PC-9 (cell line): ENCODE measurements at regions not wholly inside any gene's neighbourhood (a gene's known extent, or its start where the extent isn't known, plus 50 kb on each side); places are given as distances from the start of the nearest gene placed in this dataset.

Experiments used
- BruUV-seq: library from RNA; stranded (reverse); fragments of 400-500 nt; replicated peaks from 2 replicates; lab custom pipeline; 2021; lab: Mats Ljungman, UMichigan
- CTCF ChIA-PET: fragments of 300-600 bp; sonication (Branson Sonifier 250); formaldehyde crosslinking; loops from one replicate; lab custom pipeline; 2022; ENCODE audit warnings: antibody characterized with exemption; lab: Charles Lee
- POLR2A ChIA-PET: fragments of 300-600 bp; sonication (Branson Sonifier 250); formaldehyde crosslinking; loops from one replicate; lab custom pipeline; 2022; ENCODE audit warnings: antibody characterized with exemption; ENCODE audit not compliant: unreplicated experiment; lab: Charles Lee
- DNase-seq, 2 experiments: peaks; one replicate each; pipeline versions ENCODE4 v3.0.0 to v3.0.0-alpha.2; 2015 to 2022; ENCODE audit warnings: mixed read lengths in 1 of 2
- H2AFZ ChIP-seq: fragments of 200-600 bp; sonication (generic); 2 replicates; pipeline ENCODE4 v1.8.1; 2017; ENCODE audit warnings: antibody characterized with exemption
- H3F3A ChIP-seq: fragments of 200-600 bp; sonication (generic); 2 replicates; pipeline ENCODE4 v1.8.1; 2017; ENCODE audit warnings: antibody characterized with exemption, mild to moderate bottlenecking, low read depth; ENCODE audit not compliant: insufficient read depth
- H3K27ac ChIP-seq: fragments of 200-600 bp; sonication (generic); 2 replicates; pipeline ENCODE4 v1.6.1; 2016; ENCODE audit warnings: mixed run types
- H3K27me3 ChIP-seq: fragments of 200-600 bp; sonication (generic); 2 replicates; pipeline ENCODE4 v1.6.1; 2016; ENCODE audit warnings: low read depth, mixed run types; ENCODE audit not compliant: insufficient read depth
- H3K36me3 ChIP-seq: fragments of 200-600 bp; sonication (generic); 2 replicates; pipeline ENCODE4 v1.6.1; 2016; ENCODE audit warnings: low read depth, mixed run types
- H3K4me1 ChIP-seq: fragments of 200-600 bp; sonication (generic); replicated peaks from 2 replicates; pipeline ENCODE4 v1.6.1; 2016; ENCODE audit warnings: mixed run types; ENCODE audit not compliant: insufficient read depth
- H3K4me2 ChIP-seq: fragments of 200-600 bp; sonication (generic); 2 replicates; pipeline ENCODE4 v1.6.1; 2017; ENCODE audit warnings: mixed run types
- H3K4me3 ChIP-seq: fragments of 200-600 bp; sonication (generic); 2 replicates; pipeline ENCODE4 v1.6.1; 2016; ENCODE audit warnings: mixed run types
- H3K79me2 ChIP-seq: fragments of 200-600 bp; sonication (generic); 2 replicates; pipeline ENCODE4 v1.6.1; 2017; ENCODE audit warnings: low read depth, mixed run types
- H3K9me2 ChIP-seq: fragments of 200-600 bp; sonication (generic); 2 replicates; pipeline ENCODE4 v1.8.1; 2017; ENCODE audit warnings: mild to moderate bottlenecking; ENCODE audit not compliant: insufficient read depth
- H3K9me3 ChIP-seq: fragments of 200-600 bp; sonication (generic); 2 replicates; pipeline ENCODE4 v1.8.1; 2016; ENCODE audit warnings: low read depth; ENCODE audit not compliant: insufficient read depth
- H4K20me1 ChIP-seq: fragments of 200-600 bp; sonication (generic); 2 replicates; pipeline ENCODE4 v1.8.1; 2017; ENCODE audit not compliant: insufficient read depth
- CTCF ChIP-seq: fragments of 200-600 bp; sonication (generic); conservative IDR thresholded peaks from 2 replicates; pipeline ENCODE4 v1.6.1; 2017; ENCODE audit warnings: mixed run types, antibody characterized with exemption, mild to moderate bottlenecking, moderate library complexity
- EZH2 ChIP-seq: fragments of 200-600 bp; sonication (generic); IDR thresholded peaks from 2 replicates; pipeline ENCODE4 v1.8.0; 2017; ENCODE audit warnings: antibody characterized with exemption, low read depth
- intact Hi-C: fragments of 100-400 bp; cut with micrococcal nuclease; formaldehyde crosslinking; loops from one replicate; pipeline ENCODE4 v1.10.0; 2022; ENCODE audit not compliant: unreplicated experiment

DNA sequence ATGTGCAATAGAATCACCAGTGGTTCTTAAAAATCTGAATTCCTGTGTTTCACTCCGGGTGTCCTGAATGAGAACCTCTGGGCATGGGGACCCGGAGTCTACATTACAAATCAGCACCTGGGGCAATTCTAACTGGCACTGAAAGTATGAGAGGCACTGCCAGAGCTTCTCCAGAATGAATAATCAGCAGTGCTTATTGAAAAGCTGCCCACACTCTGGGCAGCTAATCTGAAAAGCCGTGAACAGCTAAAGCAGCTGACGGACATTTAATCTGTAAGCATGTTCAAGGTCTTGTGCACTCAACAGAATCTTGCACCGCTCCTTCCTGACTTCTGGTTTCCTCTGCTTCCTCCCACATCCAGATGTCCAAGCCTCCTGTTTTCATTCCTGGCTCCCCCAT, 113.3 kb upstream of the KIF5B start:
- no peaks in the 10 kb centered on the region for H3K27me3 ChIP-seq
- peaks cover 13% of the 10 kb centered on the region for H3K4me1 ChIP-seq
- no peak for DNase-seq
- H4K20me1 ChIP-seq, result no peaks in the 10 kb centered on the region
- H3K36me3 ChIP-seq, result no peaks in the 10 kb centered on the region
- intact Hi-C loops, result no loop called here
- no peak overlapping the region for H2AFZ ChIP-seq
- CTCF ChIA-PET, result interaction anchor here (0.7 kb wide), 1 partner anchor 192 kb away, joined by 4 read pairs; no protein-coding TSS in a partner anchor
- H3K27ac ChIP-seq, result no peak overlapping the region
- H3K79me2 ChIP-seq, result no peaks in the 10 kb centered on the region
- H3K9me2 ChIP-seq, result no peaks in the 10 kb centered on the region
- BruUV-seq, result no TSS peak
- POLR2A ChIA-PET, result interaction anchor here (0.5 kb wide), 1 partner anchor 29 kb away, joined by 3 read pairs; no protein-coding TSS in a partner anchor
- H3K4me3 ChIP-seq, result no peak overlapping the region
- H3K9me3 ChIP-seq, result no peaks in the 10 kb centered on the region
- TF ChIP-seq EZH2, result no peak
- no peak for TF ChIP-seq CTCF
- no peak overlapping the region for H3K4me2 ChIP-seq
- H3F3A ChIP-seq, result peaks cover 7% of the 10 kb centered on the region; the same call in 1 of the 2 replicates

GRCh38 chr10:32167450-32167849, 111.2 kb upstream of the KIF5B start:
- BruUV-seq, result no TSS peak
- no peaks in the 10 kb centered on the region for H3K9me3 ChIP-seq
- H3K4me3 ChIP-seq, result no peak overlapping the region
- no peak overlapping the region for H3K27ac ChIP-seq
- POLR2A ChIA-PET, result no interaction called here
- H3K9me2 ChIP-seq, result no peaks in the 10 kb centered on the region
- H3K27me3 ChIP-seq, result no peaks in the 10 kb centered on the region
- intact Hi-C loops, result no loop called here
- TF ChIP-seq CTCF, result no peak
- TF ChIP-seq EZH2, result no peak
- DNase-seq, result no peak
- H3F3A ChIP-seq, result peaks cover 7% of the 10 kb centered on the region; the same call in 1 of the 2 replicates
- CTCF ChIA-PET, result no interaction called here
- no peak overlapping the region for H3K4me2 ChIP-seq
- no peaks in the 10 kb centered on the region for H3K36me3 ChIP-seq
- peaks cover 13% of the 10 kb centered on the region for H3K4me1 ChIP-seq
- H3K79me2 ChIP-seq, result no peaks in the 10 kb centered on the region
- no peak overlapping the region for H2AFZ ChIP-seq
- no peaks in the 10 kb centered on the region for H4K20me1 ChIP-seq

- no peaks in the 10 kb centered on the region for H4K20me1 ChIP-seq
- no peak overlapping the region for H3K4me2 ChIP-seq
- DNase-seq, result no peak
- no peaks in the 10 kb centered on the region for H3K27me3 ChIP-seq
- peaks cover 10% of the 10 kb centered on the region for H3K4me1 ChIP-seq
- TF ChIP-seq CTCF, result no peak
- no peak for TF ChIP-seq EZH2
- H3K79me2 ChIP-seq, result no peaks in the 10 kb centered on the region
- CTCF ChIA-PET, result no interaction called here
- no peak overlapping the region for H2AFZ ChIP-seq
- H3K4me3 ChIP-seq, result no peak overlapping the region
- intact Hi-C loops, result no loop called here
- POLR2A ChIA-PET, result interaction anchor here (0.5 kb wide), 1 partner anchor 1833 kb away, joined by 8 read pairs; no protein-coding TSS in a partner anchor
- no peaks in the 10 kb centered on the region for H3K9me2 ChIP-seq
- H3F3A ChIP-seq, result peaks cover 4% of the 10 kb centered on the region; the same call in 1 of the 2 replicates
- BruUV-seq, result no TSS peak
- H3K36me3 ChIP-seq, result no peaks in the 10 kb centered on the region
- no peaks in the 10 kb centered on the region for H3K9me3 ChIP-seq
- no peak overlapping the region for H3K27ac ChIP-seq
These were observed 110.1 kb upstream of the KIF5B start for GRCh38 chr10:32166365-32166764.
